ENCODE measurements at regions not wholly inside any gene's neighbourhood (a gene's known extent, or its start where the extent isn't known, plus 50 kb on each side); places are given as distances from the start of the nearest gene placed in this dataset.

DNA sequence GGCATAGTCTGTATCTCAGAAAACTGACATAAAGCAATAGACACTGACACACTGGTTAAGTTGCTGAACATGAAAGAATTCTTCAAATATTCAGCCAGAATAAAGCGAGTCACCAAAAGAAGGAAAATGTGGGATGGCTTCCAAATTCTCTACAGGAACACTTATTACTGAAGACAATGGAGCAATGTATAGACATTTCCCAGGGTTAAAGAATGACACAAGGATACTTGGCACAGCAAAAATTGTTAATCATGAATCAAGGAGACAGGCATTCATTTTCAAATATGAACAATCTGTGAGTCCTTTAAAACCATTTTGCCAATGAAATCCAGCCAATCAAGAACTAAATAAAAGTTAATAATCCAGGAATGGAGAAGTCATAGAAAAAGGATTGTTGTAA is 92.5 kb downstream of the MTX3 start:
- DNase-seq = no peak
- TF ChIP-seq, protein P1, sequence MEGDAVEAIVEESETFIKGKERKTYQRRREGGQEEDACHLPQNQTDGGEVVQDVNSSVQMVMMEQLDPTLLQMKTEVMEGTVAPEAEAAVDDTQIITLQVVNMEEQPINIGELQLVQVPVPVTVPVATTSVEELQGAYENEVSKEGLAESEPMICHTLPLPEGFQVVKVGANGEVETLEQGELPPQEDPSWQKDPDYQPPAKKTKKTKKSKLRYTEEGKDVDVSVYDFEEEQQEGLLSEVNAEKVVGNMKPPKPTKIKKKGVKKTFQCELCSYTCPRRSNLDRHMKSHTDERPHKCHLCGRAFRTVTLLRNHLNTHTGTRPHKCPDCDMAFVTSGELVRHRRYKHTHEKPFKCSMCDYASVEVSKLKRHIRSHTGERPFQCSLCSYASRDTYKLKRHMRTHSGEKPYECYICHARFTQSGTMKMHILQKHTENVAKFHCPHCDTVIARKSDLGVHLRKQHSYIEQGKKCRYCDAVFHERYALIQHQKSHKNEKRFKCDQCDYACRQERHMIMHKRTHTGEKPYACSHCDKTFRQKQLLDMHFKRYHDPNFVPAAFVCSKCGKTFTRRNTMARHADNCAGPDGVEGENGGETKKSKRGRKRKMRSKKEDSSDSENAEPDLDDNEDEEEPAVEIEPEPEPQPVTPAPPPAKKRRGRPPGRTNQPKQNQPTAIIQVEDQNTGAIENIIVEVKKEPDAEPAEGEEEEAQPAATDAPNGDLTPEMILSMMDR (conservative IDR thresholded peaks at IDR 0.05) = no peak
- H4K20me1 ChIP-seq (ENCODE audit: control insufficient read depth, insufficient read depth, insufficient read length) = no peaks in the 10 kb centered on the region
- no peak overlapping the region for H4K91ac ChIP-seq (ENCODE audit: insufficient read length, low read depth, low read length)
- no peak overlapping the region for H3K23ac ChIP-seq (ENCODE audit: insufficient read length, low read depth, low read length)
- H3K9me3 ChIP-seq (ENCODE audit: control insufficient read depth, low read depth, low read length) = no peaks in the 10 kb centered on the region
- no peak overlapping the region for H2BK12ac ChIP-seq (ENCODE audit: insufficient read length, low read depth, low read length)
- H3K4me2 ChIP-seq (ENCODE audit: insufficient read depth, insufficient read length, low read length) = no peak overlapping the region
- no peak overlapping the region for H2BK120ac ChIP-seq (ENCODE audit: low read depth, low read length, poor library complexity, severe bottlenecking)
- no peak overlapping the region for H3T11ph ChIP-seq (ENCODE audit: low read length)
- H4K8ac ChIP-seq (replicated peaks; ENCODE audit: insufficient read length, low read depth, low read length) = no peak overlapping the region
- no CpG with 5 or more reads among the region's 1 CpG for WGBS (ENCODE audit: extremely low coverage, insufficient read length, low lambda C conversion rate)
- Mint-ChIP-seq H3K4me1 (no peaks in the 10 kb centered on the region), H3K4me3 (no peak overlapping the region), H3K27me3 (ENCODE audit: low read depth) (peaks cover 5% of the 10 kb centered on the region; the same call in 1 of the 2 replicates), H3K27ac (no peak overlapping the region), H3K9me3 (peaks cover 13 to 17% of the 10 kb centered on the region in 2 experiments), H3K36me3 (ENCODE audit: insufficient read depth in 1 of 3, low read depth in 3 of 3) (peaks cover 0 to 10% (median 8%) of the 10 kb centered on the region in 3 experiments; a peak in 5 of 7 replicates)
- H3K27ac ChIP-seq (ENCODE audit: insufficient read length, low read depth, low read length) = no peak overlapping the region
- H4K5ac ChIP-seq (ENCODE audit: insufficient read length, low read depth, low read length) = no peak overlapping the region
- H2BK20ac ChIP-seq (ENCODE audit: low read depth, low read length, poor library complexity, severe bottlenecking) = no peak overlapping the region
- no peak overlapping the region for H2BK5ac ChIP-seq (ENCODE audit: insufficient read length, low read length)
- H2AFZ ChIP-seq (ENCODE audit: low read length) = no peak overlapping the region
- H3K9ac ChIP-seq (ENCODE audit: extremely low read depth, insufficient read length, low read length) = no peak overlapping the region
- no peaks in the 10 kb centered on the region for H3K79me1 ChIP-seq (ENCODE audit: insufficient read depth, low read depth, low read length, poor library complexity, severe bottlenecking)
- H3K23me2 ChIP-seq (ENCODE audit: insufficient read length, low read depth, low read length, poor library complexity, severe bottlenecking) = no peaks in the 10 kb centered on the region
- H2BK15ac ChIP-seq (ENCODE audit: low read depth, low read length) = no peak overlapping the region
- no peak overlapping the region for H3K4ac ChIP-seq (ENCODE audit: low read depth, low read length)
- no peak overlapping the region for H2AK5ac ChIP-seq (ENCODE audit: insufficient read length, low read length)
- no peak overlapping the region for H3K56ac ChIP-seq (ENCODE audit: insufficient read length, low read depth, low read length)
- no peak overlapping the region for H3K14ac ChIP-seq (ENCODE audit: insufficient read depth, low read length)
- H3K4me1 ChIP-seq (ENCODE audit: insufficient read depth, low read length) = no peaks in the 10 kb centered on the region
- no peaks in the 10 kb centered on the region for H3K27me3 ChIP-seq (ENCODE audit: insufficient read depth, low read length)
- no peak overlapping the region for H3K18ac ChIP-seq (ENCODE audit: insufficient read length, low read depth, low read length)
- no peaks in the 10 kb centered on the region for H3K79me2 ChIP-seq (ENCODE audit: insufficient read depth, low read length)
